ENCODE measurements at regions not wholly inside any gene's neighbourhood (a gene's known extent, or its start where the extent isn't known, plus 50 kb on each side); places are given as distances from the start of the nearest gene placed in this dataset.
A peak's percentile ranks its signal among the peaks of the same experiment; 100 is the strongest.

- no peak overlapping the region for H3K4me2 ChIP-seq
- WGBS (ENCODE audit: low lambda C conversion rate) = 73% methylated on average over 2 of the region's 2 CpGs
- no peaks in the 10 kb centered on the region for H3F3A ChIP-seq (replicated peaks; ENCODE audit: insufficient read depth)
- TF ChIP-seq RFX5 (IDR thresholded peaks at IDR 0.05; ENCODE audit: low read length) (no peak), JUND (IDR thresholded peaks at IDR 0.05) (no peak), CHD2 (IDR thresholded peaks at IDR 0.05; ENCODE audit: low read length, partially characterized antibody) (no peak), TEAD4 (IDR thresholded peaks at IDR 0.05; ENCODE audit: borderline replicate concordance, insufficient read depth) (no peak), TAF1 (IDR thresholded peaks at IDR 0.05; ENCODE audit: borderline replicate concordance, low read depth, low read length) (no peak), YY1 (IDR thresholded peaks at IDR 0.05; ENCODE audit: low read depth) (no peak), SMC3 (IDR thresholded peaks at IDR 0.05; ENCODE audit: low read depth, low read length) (no peak), EZH2phosphoT487 (IDR thresholded peaks at IDR 0.05; ENCODE audit: borderline replicate concordance, low read depth) (no peak), RAD21 (IDR thresholded peaks at IDR 0.05; ENCODE audit: low read length) (no peak), IRF3 (IDR thresholded peaks at IDR 0.05; ENCODE audit: low read depth, low read length) (no peak)
- no peak overlapping the region for H3K4me3 ChIP-seq (ENCODE audit: low read depth in 2 of 2, low read length in 1 of 2)
- no peaks in the 10 kb centered on the region for H3K9me2 ChIP-seq
- no peak overlapping the region for H3K27ac ChIP-seq (ENCODE audit: low read depth in 2 of 2, low read length in 1 of 2)
- DNase-seq = no peak
- no peaks in the 10 kb centered on the region for H3K4me1 ChIP-seq (ENCODE audit: control insufficient read depth in 1 of 2, insufficient read depth in 2 of 2, low read depth in 1 of 2, low read length in 1 of 2)
- CTCF ChIA-PET = interaction anchor here (1.2 to 6.2 kb wide), 5 partner anchors 7 to 1925 kb away, joined by 3 to 24 read pairs (median 16); no protein-coding TSS in a partner anchor
- no peaks in the 10 kb centered on the region for H3K79me2 ChIP-seq (ENCODE audit: insufficient read depth)
- POLR2A ChIA-PET = no interaction called here
- no peaks in the 10 kb centered on the region for H3K27me3 ChIP-seq (ENCODE audit: insufficient read depth)
- no peaks in the 10 kb centered on the region for H3K9me3 ChIP-seq
- H2AFZ ChIP-seq (ENCODE audit: low read depth) = no peak overlapping the region
- H4K20me1 ChIP-seq (ENCODE audit: insufficient read depth) = no peaks in the 10 kb centered on the region
- H3K9ac ChIP-seq = no peak overlapping the region
- no peaks in the 10 kb centered on the region for H3K36me3 ChIP-seq (replicated peaks in 1 of 2; ENCODE audit: control insufficient read depth in 1 of 2, insufficient read depth in 2 of 2, low read length in 1 of 2)
Observed at GRCh38 chr20:11542645-11543044, 375.0 kb upstream of the BTBD3 start.

GRCh38 chr20:11544029-11544678 is 373.5 kb upstream of the BTBD3 start:
- 0 out of 4 replicates have a peak overlapping the region, but pooled peaks of 1 of the 2 experiments have one; percentile 5 for H3K27ac ChIP-seq (ENCODE audit: low read depth in 2 of 2, low read length in 1 of 2)
- H3K4me2 ChIP-seq = no peak overlapping the region
- POLR2A ChIA-PET = no interaction called here
- no peaks in the 10 kb centered on the region for H3K9me2 ChIP-seq
- TF ChIP-seq EP300 (IDR thresholded peaks at IDR 0.05; ENCODE audit: borderline replicate concordance in 1 of 2, low read depth in 1 of 2, low read length in 1 of 2) = no peak
- peak; percentile 61 for TF ChIP-seq SMC3 (IDR thresholded peaks at IDR 0.05; ENCODE audit: low read depth, low read length)
- peak; percentile 75 for TF ChIP-seq CTCF (IDR thresholded peaks at IDR 0.05)
- peak; percentile 83 for TF ChIP-seq RAD21 (IDR thresholded peaks at IDR 0.05; ENCODE audit: low read length)
- CTCF ChIA-PET = interaction anchor here (0.6 to 6.2 kb wide), 21 partner anchors 9 to 1934 kb away, joined by 3 to 24 read pairs (median 4); no protein-coding TSS in a partner anchor
- H3K27me3 ChIP-seq (ENCODE audit: insufficient read depth) = no peaks in the 10 kb centered on the region
- no peaks in the 10 kb centered on the region for H4K20me1 ChIP-seq (ENCODE audit: insufficient read depth)
- H3K36me3 ChIP-seq (replicated peaks in 1 of 2; ENCODE audit: control insufficient read depth in 1 of 2, insufficient read depth in 2 of 2, low read length in 1 of 2) = no peaks in the 10 kb centered on the region
- H3K4me3 ChIP-seq (ENCODE audit: low read depth in 2 of 2, low read length in 1 of 2) = no peak overlapping the region
- H2AFZ ChIP-seq (ENCODE audit: low read depth) = no peak overlapping the region
- no peaks in the 10 kb centered on the region for H3K79me2 ChIP-seq (ENCODE audit: insufficient read depth)
- H3K4me1 ChIP-seq (ENCODE audit: control insufficient read depth in 1 of 2, insufficient read depth in 2 of 2, low read depth in 1 of 2, low read length in 1 of 2) = no peaks in the 10 kb centered on the region
- H3F3A ChIP-seq (replicated peaks; ENCODE audit: insufficient read depth) = no peaks in the 10 kb centered on the region
- no peak overlapping the region for H3K9ac ChIP-seq
- 37% methylated on average over 10 of the region's 10 CpGs for WGBS (ENCODE audit: low lambda C conversion rate)
- DNase-seq = peak; percentile 43
- H3K9me3 ChIP-seq = no peaks in the 10 kb centered on the region
